ENCODE measurements at regions not wholly inside any gene's neighbourhood (a gene's known extent, or its start where the extent isn't known, plus 50 kb on each side); places are given as distances from the start of the nearest gene placed in this dataset.

DNA sequence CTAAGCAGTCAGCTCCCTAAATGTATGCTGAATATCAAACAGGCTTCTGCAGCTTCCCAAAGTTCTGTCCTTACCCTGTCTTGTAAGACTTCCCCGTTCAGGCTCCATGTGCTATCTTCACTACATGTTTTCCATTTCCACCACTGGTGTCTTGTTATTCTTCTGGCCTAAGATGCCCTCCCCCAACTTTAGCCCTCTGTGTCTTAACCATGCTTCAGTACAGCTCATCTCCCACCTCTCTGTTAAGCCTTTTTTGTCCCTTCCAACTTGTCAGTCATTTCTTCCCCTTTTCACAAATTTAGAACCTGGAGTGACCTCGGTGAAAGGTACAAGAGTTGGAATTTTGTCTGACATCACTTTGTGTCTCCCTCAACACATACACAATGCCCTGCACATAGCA, 151.7 kb upstream of the TBL1XR1 start:
- Mint-ChIP-seq H3K9me3 (no peaks in the 10 kb centered on the region), H3K27ac (no peak overlapping the region), H3K36me3 (no peaks in the 10 kb centered on the region), H3K4me1 (peaks cover 17% of the 10 kb centered on the region), H3K4me3 (no peak overlapping the region), H3K27me3 (ENCODE audit: low read depth) (peaks cover 92% of the 10 kb centered on the region)
- DNase-seq (ENCODE audit: low spot score), result no peak
- ChIA-PET CTCF (no interaction called here), POLR2A (no interaction called here)
- TF ChIP-seq ELF4 (CRISPR knock-in tag; IDR thresholded peaks at IDR 0.05; ENCODE audit: low read depth) (no peak), ZBTB21 (CRISPR knock-in tag; IDR thresholded peaks at IDR 0.05; ENCODE audit: borderline replicate concordance) (no peak), NR1H2 (CRISPR knock-in tag; IDR thresholded peaks at IDR 0.05) (no peak), KAT7 (CRISPR knock-in tag; IDR thresholded peaks at IDR 0.05; ENCODE audit: borderline replicate concordance) (no peak), EMX1 (CRISPR knock-in tag; IDR thresholded peaks at IDR 0.05) (no peak), JAZF1 (CRISPR knock-in tag; IDR thresholded peaks at IDR 0.05) (no peak), SP1 (CRISPR knock-in tag; conservative IDR thresholded peaks at IDR 0.05) (no peak), NR3C1 (CRISPR knock-in tag; conservative IDR thresholded peaks at IDR 0.05; ENCODE audit: low read depth) (no peak)
- no peak for ATAC-seq

DNA sequence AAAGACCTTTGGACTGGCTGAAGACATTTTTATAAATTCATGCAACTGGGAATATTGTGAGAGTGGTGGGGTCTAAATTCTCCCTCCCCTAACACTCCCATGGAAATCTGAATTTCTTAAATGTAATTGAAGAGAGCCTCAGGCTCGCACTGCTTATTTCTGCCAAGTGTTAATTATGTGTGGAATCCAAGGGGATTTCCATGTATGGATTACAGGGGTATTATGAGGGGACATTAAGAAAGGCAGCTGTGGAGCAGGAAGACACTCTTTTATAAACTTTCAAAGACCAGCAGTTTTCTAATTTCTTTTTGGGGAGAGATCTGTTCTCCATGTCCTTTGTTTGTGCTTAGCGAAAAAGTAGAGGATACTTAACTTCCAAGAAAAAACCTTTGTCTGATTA, 152.1 kb upstream of the TBL1XR1 start:
- Mint-ChIP-seq H3K9me3 (no peaks in the 10 kb centered on the region), H3K4me1 (peaks cover 17% of the 10 kb centered on the region), H3K36me3 (no peaks in the 10 kb centered on the region), H3K27me3 (ENCODE audit: low read depth) (peaks cover 92% of the 10 kb centered on the region), H3K27ac (no peak overlapping the region), H3K4me3 (no peak overlapping the region)
- ATAC-seq (no peak), DNase-seq (ENCODE audit: low spot score) (no peak)
- POLR2A ChIA-PET, result no interaction called here
- CTCF ChIA-PET, result no interaction called here
- TF ChIP-seq PRRX2 (CRISPR knock-in tag; IDR thresholded peaks at IDR 0.05) (no peak), OVOL2 (CRISPR knock-in tag; IDR thresholded peaks at IDR 0.05; ENCODE audit: borderline replicate concordance) (no peak), RORB (CRISPR knock-in tag; IDR thresholded peaks at IDR 0.05) (no peak), NFATC4 (CRISPR knock-in tag; IDR thresholded peaks at IDR 0.05) (no peak), ELF4 (CRISPR knock-in tag; IDR thresholded peaks at IDR 0.05; ENCODE audit: low read depth) (no peak), NFYB (CRISPR knock-in tag; conservative IDR thresholded peaks at IDR 0.05; ENCODE audit: low read depth) (no peak), SMAD4 (CRISPR knock-in tag; IDR thresholded peaks at IDR 0.05) (no peak), ZNF219 (CRISPR knock-in tag; IDR thresholded peaks at IDR 0.05; ENCODE audit: borderline replicate concordance) (no peak), FOXJ3 (CRISPR knock-in tag; IDR thresholded peaks at IDR 0.05; ENCODE audit: borderline replicate concordance) (no peak), ESRRA (CRISPR knock-in tag; IDR thresholded peaks at IDR 0.05; ENCODE audit: borderline replicate concordance) (no peak), ZNF138 (CRISPR knock-in tag; conservative IDR thresholded peaks at IDR 0.05) (no peak), SOX15 (CRISPR knock-in tag; IDR thresholded peaks at IDR 0.05) (no peak), NR3C1 (CRISPR knock-in tag; conservative IDR thresholded peaks at IDR 0.05; ENCODE audit: low read depth) (no peak)
- TF ChIP-seq, protein P1, sequence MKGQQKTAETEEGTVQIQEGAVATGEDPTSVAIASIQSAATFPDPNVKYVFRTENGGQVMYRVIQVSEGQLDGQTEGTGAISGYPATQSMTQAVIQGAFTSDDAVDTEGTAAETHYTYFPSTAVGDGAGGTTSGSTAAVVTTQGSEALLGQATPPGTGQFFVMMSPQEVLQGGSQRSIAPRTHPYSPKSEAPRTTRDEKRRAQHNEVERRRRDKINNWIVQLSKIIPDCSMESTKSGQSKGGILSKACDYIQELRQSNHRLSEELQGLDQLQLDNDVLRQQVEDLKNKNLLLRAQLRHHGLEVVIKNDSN (CRISPR knock-in tag; IDR thresholded peaks at IDR 0.05), result no peak
- TF ChIP-seq, protein P2, sequence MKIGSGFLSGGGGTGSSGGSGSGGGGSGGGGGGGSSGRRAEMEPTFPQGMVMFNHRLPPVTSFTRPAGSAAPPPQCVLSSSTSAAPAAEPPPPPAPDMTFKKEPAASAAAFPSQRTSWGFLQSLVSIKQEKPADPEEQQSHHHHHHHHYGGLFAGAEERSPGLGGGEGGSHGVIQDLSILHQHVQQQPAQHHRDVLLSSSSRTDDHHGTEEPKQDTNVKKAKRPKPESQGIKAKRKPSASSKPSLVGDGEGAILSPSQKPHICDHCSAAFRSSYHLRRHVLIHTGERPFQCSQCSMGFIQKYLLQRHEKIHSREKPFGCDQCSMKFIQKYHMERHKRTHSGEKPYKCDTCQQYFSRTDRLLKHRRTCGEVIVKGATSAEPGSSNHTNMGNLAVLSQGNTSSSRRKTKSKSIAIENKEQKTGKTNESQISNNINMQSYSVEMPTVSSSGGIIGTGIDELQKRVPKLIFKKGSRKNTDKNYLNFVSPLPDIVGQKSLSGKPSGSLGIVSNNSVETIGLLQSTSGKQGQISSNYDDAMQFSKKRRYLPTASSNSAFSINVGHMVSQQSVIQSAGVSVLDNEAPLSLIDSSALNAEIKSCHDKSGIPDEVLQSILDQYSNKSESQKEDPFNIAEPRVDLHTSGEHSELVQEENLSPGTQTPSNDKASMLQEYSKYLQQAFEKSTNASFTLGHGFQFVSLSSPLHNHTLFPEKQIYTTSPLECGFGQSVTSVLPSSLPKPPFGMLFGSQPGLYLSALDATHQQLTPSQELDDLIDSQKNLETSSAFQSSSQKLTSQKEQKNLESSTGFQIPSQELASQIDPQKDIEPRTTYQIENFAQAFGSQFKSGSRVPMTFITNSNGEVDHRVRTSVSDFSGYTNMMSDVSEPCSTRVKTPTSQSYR (CRISPR knock-in tag; IDR thresholded peaks at IDR 0.05), result no peak
- TF ChIP-seq, protein P3, sequence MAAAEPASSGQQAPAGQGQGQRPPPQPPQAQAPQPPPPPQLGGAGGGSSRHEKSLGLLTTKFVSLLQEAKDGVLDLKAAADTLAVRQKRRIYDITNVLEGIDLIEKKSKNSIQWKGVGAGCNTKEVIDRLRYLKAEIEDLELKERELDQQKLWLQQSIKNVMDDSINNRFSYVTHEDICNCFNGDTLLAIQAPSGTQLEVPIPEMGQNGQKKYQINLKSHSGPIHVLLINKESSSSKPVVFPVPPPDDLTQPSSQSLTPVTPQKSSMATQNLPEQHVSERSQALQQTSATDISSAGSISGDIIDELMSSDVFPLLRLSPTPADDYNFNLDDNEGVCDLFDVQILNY (CRISPR knock-in tag; IDR thresholded peaks at IDR 0.05), result no peak
- TF ChIP-seq, protein P4, sequence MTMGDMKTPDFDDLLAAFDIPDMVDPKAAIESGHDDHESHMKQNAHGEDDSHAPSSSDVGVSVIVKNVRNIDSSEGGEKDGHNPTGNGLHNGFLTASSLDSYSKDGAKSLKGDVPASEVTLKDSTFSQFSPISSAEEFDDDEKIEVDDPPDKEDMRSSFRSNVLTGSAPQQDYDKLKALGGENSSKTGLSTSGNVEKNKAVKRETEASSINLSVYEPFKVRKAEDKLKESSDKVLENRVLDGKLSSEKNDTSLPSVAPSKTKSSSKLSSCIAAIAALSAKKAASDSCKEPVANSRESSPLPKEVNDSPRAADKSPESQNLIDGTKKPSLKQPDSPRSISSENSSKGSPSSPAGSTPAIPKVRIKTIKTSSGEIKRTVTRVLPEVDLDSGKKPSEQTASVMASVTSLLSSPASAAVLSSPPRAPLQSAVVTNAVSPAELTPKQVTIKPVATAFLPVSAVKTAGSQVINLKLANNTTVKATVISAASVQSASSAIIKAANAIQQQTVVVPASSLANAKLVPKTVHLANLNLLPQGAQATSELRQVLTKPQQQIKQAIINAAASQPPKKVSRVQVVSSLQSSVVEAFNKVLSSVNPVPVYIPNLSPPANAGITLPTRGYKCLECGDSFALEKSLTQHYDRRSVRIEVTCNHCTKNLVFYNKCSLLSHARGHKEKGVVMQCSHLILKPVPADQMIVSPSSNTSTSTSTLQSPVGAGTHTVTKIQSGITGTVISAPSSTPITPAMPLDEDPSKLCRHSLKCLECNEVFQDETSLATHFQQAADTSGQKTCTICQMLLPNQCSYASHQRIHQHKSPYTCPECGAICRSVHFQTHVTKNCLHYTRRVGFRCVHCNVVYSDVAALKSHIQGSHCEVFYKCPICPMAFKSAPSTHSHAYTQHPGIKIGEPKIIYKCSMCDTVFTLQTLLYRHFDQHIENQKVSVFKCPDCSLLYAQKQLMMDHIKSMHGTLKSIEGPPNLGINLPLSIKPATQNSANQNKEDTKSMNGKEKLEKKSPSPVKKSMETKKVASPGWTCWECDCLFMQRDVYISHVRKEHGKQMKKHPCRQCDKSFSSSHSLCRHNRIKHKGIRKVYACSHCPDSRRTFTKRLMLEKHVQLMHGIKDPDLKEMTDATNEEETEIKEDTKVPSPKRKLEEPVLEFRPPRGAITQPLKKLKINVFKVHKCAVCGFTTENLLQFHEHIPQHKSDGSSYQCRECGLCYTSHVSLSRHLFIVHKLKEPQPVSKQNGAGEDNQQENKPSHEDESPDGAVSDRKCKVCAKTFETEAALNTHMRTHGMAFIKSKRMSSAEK (CRISPR knock-in tag; IDR thresholded peaks at IDR 0.05; ENCODE audit: borderline replicate concordance), result no peak
- TF ChIP-seq, protein P5, sequence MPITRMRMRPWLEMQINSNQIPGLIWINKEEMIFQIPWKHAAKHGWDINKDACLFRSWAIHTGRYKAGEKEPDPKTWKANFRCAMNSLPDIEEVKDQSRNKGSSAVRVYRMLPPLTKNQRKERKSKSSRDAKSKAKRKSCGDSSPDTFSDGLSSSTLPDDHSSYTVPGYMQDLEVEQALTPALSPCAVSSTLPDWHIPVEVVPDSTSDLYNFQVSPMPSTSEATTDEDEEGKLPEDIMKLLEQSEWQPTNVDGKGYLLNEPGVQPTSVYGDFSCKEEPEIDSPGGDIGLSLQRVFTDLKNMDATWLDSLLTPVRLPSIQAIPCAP (CRISPR knock-in tag; IDR thresholded peaks at IDR 0.05), result no peak
- TF ChIP-seq, protein P6, sequence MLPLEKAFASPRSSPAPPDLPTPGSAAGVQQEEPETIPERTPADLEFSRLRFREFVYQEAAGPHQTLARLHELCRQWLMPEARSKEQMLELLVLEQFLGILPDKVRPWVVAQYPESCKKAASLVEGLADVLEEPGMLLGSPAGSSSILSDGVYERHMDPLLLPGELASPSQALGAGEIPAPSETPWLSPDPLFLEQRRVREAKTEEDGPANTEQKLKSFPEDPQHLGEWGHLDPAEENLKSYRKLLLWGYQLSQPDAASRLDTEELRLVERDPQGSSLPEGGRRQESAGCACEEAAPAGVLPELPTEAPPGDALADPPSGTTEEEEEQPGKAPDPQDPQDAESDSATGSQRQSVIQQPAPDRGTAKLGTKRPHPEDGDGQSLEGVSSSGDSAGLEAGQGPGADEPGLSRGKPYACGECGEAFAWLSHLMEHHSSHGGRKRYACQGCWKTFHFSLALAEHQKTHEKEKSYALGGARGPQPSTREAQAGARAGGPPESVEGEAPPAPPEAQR (CRISPR knock-in tag; IDR thresholded peaks at IDR 0.05), result no peak
